SK-N-SH treated with all-trans-retinoic acid at 6 μM for 48 hours (cell line): ENCODE measurements at regions not wholly inside any gene's neighbourhood (a gene's known extent, or its start where the extent isn't known, plus 50 kb on each side); places are given as distances from the start of the nearest gene placed in this dataset.

Experiments used
- ATAC-seq: fragments of 200-7000 bp; cut with Tn5 transposase; 3 replicates; pipeline ENCODE4 v1.9.1; 2020; ENCODE audit warnings: mild to moderate bottlenecking, moderate library complexity
- BACH2 ChIP-seq: fragments of 250-450 bp; sonication (Bioruptor Pico); IDR thresholded peaks from 2 replicates; pipeline ENCODE4 v1.9.0; 2021; ENCODE audit warnings: mild to moderate bottlenecking, borderline replicate concordance
- CSDC2 ChIP-seq: fragments of 250-450 bp; sonication (Bioruptor Pico); IDR thresholded peaks from 2 replicates; pipeline ENCODE4 v1.5.0; 2020; ENCODE audit warnings: mild to moderate bottlenecking, moderate library complexity
- ESRRG ChIP-seq: fragments of 250-450 bp; sonication (Bioruptor Pico); IDR thresholded peaks from 2 replicates; pipeline ENCODE4 v1.6.1; 2021; ENCODE audit warnings: mild to moderate bottlenecking
- GLIS3 ChIP-seq: fragments of 250-450 bp; sonication (Bioruptor Pico); IDR thresholded peaks from 2 replicates; pipeline ENCODE4 v1.5.0; 2020; ENCODE audit warnings: mild to moderate bottlenecking, moderate library complexity
- ISL1 ChIP-seq: fragments of 250-450 bp; sonication (Bioruptor Pico); IDR thresholded peaks from 2 replicates; pipeline ENCODE4 v2.1.2; 2022; ENCODE audit warnings: mild to moderate bottlenecking, moderate library complexity
- OSR1 ChIP-seq: fragments of 250-450 bp; sonication (Bioruptor Pico); IDR thresholded peaks from 2 replicates; pipeline ENCODE4 v1.8.0; 2022; ENCODE audit warnings: moderate library complexity, mild to moderate bottlenecking, inconsistent platforms
- POU6F1 ChIP-seq: fragments of 250-450 bp; sonication (Bioruptor Pico); IDR thresholded peaks from 2 replicates; pipeline ENCODE4 v1.8.0; 2021; ENCODE audit warnings: low read depth, mild to moderate bottlenecking, moderate library complexity, borderline replicate concordance
- PPARA ChIP-seq: fragments of 250-450 bp; sonication (Bioruptor Pico); IDR thresholded peaks from 2 replicates; pipeline ENCODE4 v1.5.0; 2020; ENCODE audit warnings: mild to moderate bottlenecking, borderline replicate concordance
- RARB ChIP-seq: fragments of 250-450 bp; sonication (Bioruptor Pico); IDR thresholded peaks from 2 replicates; pipeline ENCODE4 v1.8.0; 2021; ENCODE audit warnings: mild to moderate bottlenecking, moderate library complexity
- SNAI2 ChIP-seq: fragments of 250-450 bp; sonication (Bioruptor Pico); IDR thresholded peaks from 2 replicates; pipeline ENCODE4 v1.5.0; 2020; ENCODE audit warnings: mild to moderate bottlenecking, moderate library complexity
- TCF4 ChIP-seq: fragments of 250-450 bp; sonication (Bioruptor Pico); IDR thresholded peaks from 2 replicates; pipeline ENCODE4 v1.8.0; 2021; ENCODE audit warnings: mild to moderate bottlenecking, moderate library complexity, borderline replicate concordance
- ZC3H10 ChIP-seq: fragments of 250-450 bp; sonication (Bioruptor Pico); IDR thresholded peaks from 2 replicates; pipeline ENCODE4 v1.5.1; 2021; ENCODE audit warnings: mild to moderate bottlenecking, moderate library complexity
- ZFP3 ChIP-seq: fragments of 250-450 bp; sonication (Bioruptor Pico); IDR thresholded peaks from 2 replicates; pipeline ENCODE4 v1.5.0; 2020; ENCODE audit warnings: mild to moderate bottlenecking, moderate library complexity
- ZFP30 ChIP-seq: fragments of 450-650 bp; formaldehyde crosslinking; IDR thresholded peaks from 2 replicates; pipeline ENCODE4 v1.5.0; 2022; ENCODE audit warnings: mild to moderate bottlenecking, moderate library complexity
- ZNF565 ChIP-seq: fragments of 450-650 bp; formaldehyde crosslinking; conservative IDR thresholded peaks from 2 replicates; pipeline ENCODE4 v1.5.0; 2020; ENCODE audit warnings: low read depth, mild to moderate bottlenecking, moderate library complexity
- ZNF70 ChIP-seq: fragments of 450-650 bp; formaldehyde crosslinking; IDR thresholded peaks from 2 replicates; pipeline ENCODE4 v1.5.0; 2020; ENCODE audit warnings: mild to moderate bottlenecking, moderate library complexity
- TF ChIP-seq, protein P1 (sequence below): fragments of 250-450 bp; sonication (Bioruptor Pico); IDR thresholded peaks from 2 replicates; pipeline ENCODE4 v1.5.1; 2020; ENCODE audit warnings: low read depth, mild to moderate bottlenecking, moderate library complexity

- no peak for TF ChIP-seq TCF4
- no peak for TF ChIP-seq ZFP30
- no peak for TF ChIP-seq ZNF70 (CRISPR knock-in tag)
- TF ChIP-seq POU6F1: no peak
- TF ChIP-seq CSDC2 (CRISPR knock-in tag): no peak
- TF ChIP-seq ZNF565 (CRISPR knock-in tag): no peak
- TF ChIP-seq GLIS3 (CRISPR knock-in tag): no peak
- no peak for TF ChIP-seq ESRRG
- TF ChIP-seq SNAI2 (CRISPR knock-in tag): no peak
- TF ChIP-seq ISL1: no peak
- no peak for TF ChIP-seq PPARA (CRISPR knock-in tag)
- TF ChIP-seq, protein P1, sequence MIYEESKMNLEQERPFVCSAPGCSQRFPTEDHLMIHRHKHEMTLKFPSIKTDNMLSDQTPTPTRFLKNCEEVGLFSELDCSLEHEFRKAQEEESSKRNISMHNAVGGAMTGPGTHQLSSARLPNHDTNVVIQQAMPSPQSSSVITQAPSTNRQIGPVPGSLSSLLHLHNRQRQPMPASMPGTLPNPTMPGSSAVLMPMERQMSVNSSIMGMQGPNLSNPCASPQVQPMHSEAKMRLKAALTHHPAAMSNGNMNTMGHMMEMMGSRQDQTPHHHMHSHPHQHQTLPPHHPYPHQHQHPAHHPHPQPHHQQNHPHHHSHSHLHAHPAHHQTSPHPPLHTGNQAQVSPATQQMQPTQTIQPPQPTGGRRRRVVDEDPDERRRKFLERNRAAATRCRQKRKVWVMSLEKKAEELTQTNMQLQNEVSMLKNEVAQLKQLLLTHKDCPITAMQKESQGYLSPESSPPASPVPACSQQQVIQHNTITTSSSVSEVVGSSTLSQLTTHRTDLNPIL (CRISPR knock-in tag): no peak
- no peak for TF ChIP-seq ZFP3
- TF ChIP-seq, all 23 proteins: peak for 0
- no peak for ATAC-seq
These were observed 172.8 kb downstream of the ERCC6L2 start for GRCh38 chr9:96048104-96048955.

- no peak for ATAC-seq
- TF ChIP-seq RARB (no peak), OSR1 (CRISPR knock-in tag) (no peak), SNAI2 (CRISPR knock-in tag) (no peak), ZNF70 (CRISPR knock-in tag) (no peak), POU6F1 (no peak)
These were observed 172.2 kb downstream of the ERCC6L2 start for GRCh38 chr9:96047741-96048103.

DNA sequence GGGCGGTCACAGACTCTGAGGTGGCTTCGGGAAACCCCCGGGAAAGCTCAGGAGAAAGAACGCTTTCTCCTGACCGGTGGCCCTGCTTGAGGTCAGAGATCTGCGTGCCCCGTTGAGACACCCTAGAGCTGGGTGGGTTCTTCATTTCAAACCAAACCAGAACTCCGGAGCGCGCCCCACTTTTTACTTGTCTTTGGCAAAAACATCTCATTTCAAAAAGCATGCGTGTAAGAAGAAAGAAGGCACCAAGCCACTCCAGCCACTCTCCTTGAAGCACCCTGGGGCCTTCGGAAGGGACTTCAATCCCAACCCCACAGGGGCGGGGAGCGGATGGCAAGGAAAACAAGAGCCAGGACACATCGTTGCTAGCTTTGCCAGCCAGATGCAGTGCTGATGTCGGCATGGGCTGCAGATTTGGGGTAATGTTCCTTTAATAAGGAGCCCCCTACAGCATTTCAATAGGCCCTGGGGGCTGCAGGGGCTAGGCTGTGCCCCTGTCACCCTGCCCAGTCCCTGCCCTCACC, 171.7 kb downstream of the ERCC6L2 start:
- no peak for ATAC-seq
- no peak for TF ChIP-seq ZNF565 (CRISPR knock-in tag)

- TF ChIP-seq ESRRG: no peak
- TF ChIP-seq OSR1 (CRISPR knock-in tag): no peak
- no peak for TF ChIP-seq POU6F1
- TF ChIP-seq SNAI2 (CRISPR knock-in tag): no peak
- no peak for TF ChIP-seq CSDC2 (CRISPR knock-in tag)
- no peak for TF ChIP-seq ZC3H10 (CRISPR knock-in tag)
- no peak for ATAC-seq
These were observed 170.3 kb downstream of the ERCC6L2 start for GRCh38 chr9:96045811-96046210.

DNA sequence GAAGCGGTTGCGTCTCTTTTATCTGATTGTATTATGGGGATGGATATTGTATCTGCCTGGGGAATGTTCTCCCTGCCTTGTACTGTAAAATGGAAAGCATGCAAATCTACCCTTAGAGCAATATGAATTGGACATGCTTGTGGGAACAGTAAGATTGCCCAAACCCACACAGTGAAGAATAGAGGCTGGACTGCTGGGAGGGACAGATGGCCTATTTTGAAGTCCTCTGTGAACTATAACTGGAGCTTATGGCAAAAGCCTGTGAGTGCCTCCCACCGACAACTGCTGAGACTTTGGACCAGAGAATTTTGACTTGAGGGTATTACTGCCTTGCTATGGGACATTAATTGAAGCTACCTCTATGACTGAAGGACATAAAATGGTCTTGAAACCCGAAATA, 168.9 kb downstream of the ERCC6L2 start:
- TF ChIP-seq ZC3H10 (CRISPR knock-in tag): no peak
- no peak for TF ChIP-seq ZNF70 (CRISPR knock-in tag)
- no peak for TF ChIP-seq RARB
- no peak for TF ChIP-seq SNAI2 (CRISPR knock-in tag)
- no peak for TF ChIP-seq ISL1
- TF ChIP-seq OSR1 (CRISPR knock-in tag): no peak
- TF ChIP-seq CSDC2 (CRISPR knock-in tag): no peak
- no peak for TF ChIP-seq ZFP30
- TF ChIP-seq BACH2 (CRISPR knock-in tag): no peak
- TF ChIP-seq, protein P1 (CRISPR knock-in tag): no peak
- no peak for TF ChIP-seq GLIS3 (CRISPR knock-in tag)
- TF ChIP-seq POU6F1: no peak
- no peak for ATAC-seq
